ENCODE measurements at regions not wholly inside any gene's neighbourhood (a gene's known extent, or its start where the extent isn't known, plus 50 kb on each side); places are given as distances from the start of the nearest gene placed in this dataset.

GRCh38 chr22:27022274-27022895 lies 365.0 kb downstream of the MIAT start (continued):
- no peak for TF ChIP-seq SP2 (IDR thresholded peaks at IDR 0.05; ENCODE audit: low read length)
- no peak for TF ChIP-seq SP4 (IDR thresholded peaks at IDR 0.05; ENCODE audit: low read length)
- no peak for TF ChIP-seq ATF3 (IDR thresholded peaks at IDR 0.05; ENCODE audit: insufficient read depth, low read depth, low read length)
- TF ChIP-seq JUND (IDR thresholded peaks at IDR 0.05; ENCODE audit: low read length): no peak
- no peak for TF ChIP-seq GABPA (IDR thresholded peaks at IDR 0.05; ENCODE audit: borderline replicate concordance, insufficient read depth, low read length)
- TF ChIP-seq SIRT6 (IDR thresholded peaks at IDR 0.05; ENCODE audit: low read length): no peak
- no peak for TF ChIP-seq JUN (IDR thresholded peaks at IDR 0.05; ENCODE audit: low read depth, low read length)
- TF ChIP-seq RBBP5 (IDR thresholded peaks at IDR 0.05; ENCODE audit: borderline replicate concordance, low read depth, low read length): no peak

Data from H1 (cell line).